Right atrium auricular region (tissue), 2 donors: ENCODE measurements at regions not wholly inside any gene's neighbourhood (a gene's known extent, or its start where the extent isn't known, plus 50 kb on each side); places are given as distances from the start of the nearest gene placed in this dataset.

Experiments used
- DNase-seq: peaks from one replicate; pipeline ENCODE4 v3.0.0-alpha.2; 2019; ENCODE audit warnings: low spot score
- H3K27ac ChIP-seq, 2 donors: fragments of 200-600 bp; sonication (generic); 1 replicate in 1 of 2; 2 replicates in 1 of 2; pipeline ENCODE4 v1.5.1; 2016 to 2019
- H3K27me3 ChIP-seq, 2 donors: fragments of 200-600 bp; sonication (generic); one replicate each; pipeline versions ENCODE4 v1.5.1 to v1.6.0; 2017 to 2019
- H3K36me3 ChIP-seq: fragments of 200-600 bp; sonication (generic); one replicate; pipeline ENCODE4 v1.5.1; 2016
- H3K4me1 ChIP-seq, 2 donors: fragments of 200-600 bp; sonication (generic); one replicate each; pipeline versions ENCODE4 v1.5.1 to v1.6.0; 2017 to 2019
- H3K4me3 ChIP-seq, 2 donors: fragments of 200-600 bp; sonication (generic); 1 replicate in 1 of 2; 2 replicates in 1 of 2; pipeline ENCODE4 v1.5.1; 2017 to 2019; ENCODE audit warnings: mild to moderate bottlenecking in 1 of 2, moderate library complexity in 1 of 2
- H3K9me3 ChIP-seq, 2 donors: fragments of 200-600 bp; sonication (generic); one replicate each; pipeline ENCODE4 v1.5.1; 2019
- TF ChIP-seq, protein P1 (sequence below), 2 donors: fragments of 200-600 bp; sonication (generic); IDR thresholded peaks; one replicate each; pipeline ENCODE4 v1.5.1; 2019; ENCODE audit warnings: antibody characterized with exemption in 2 of 2

DNA sequence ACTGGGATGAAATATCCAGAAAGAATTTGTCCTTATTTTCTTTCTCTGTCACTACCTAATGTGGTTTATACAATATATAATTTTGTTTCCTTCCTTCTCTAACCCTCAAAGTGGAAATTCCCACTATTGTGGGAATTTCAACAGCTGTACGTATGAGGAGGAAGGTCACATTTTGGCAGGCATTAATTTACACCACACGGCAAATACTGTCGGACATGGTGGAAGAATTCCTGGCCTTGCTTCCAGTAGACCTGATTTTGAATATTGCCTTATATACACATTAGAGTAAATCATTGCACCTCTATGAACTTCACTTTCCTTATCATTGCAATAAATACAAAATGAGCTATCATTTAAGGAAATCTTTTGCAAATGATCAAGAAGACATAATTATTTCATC, 358.1 kb upstream of the ETAA1 start:
- DNase-seq, result no peak
- no peaks in the 10 kb centered on the region for H3K27me3 ChIP-seq
- H3K36me3 ChIP-seq, result no peaks in the 10 kb centered on the region
- no peak overlapping the region for H3K27ac ChIP-seq
- H3K4me1 ChIP-seq, result no peaks in the 10 kb centered on the region
- TF ChIP-seq, protein P1, sequence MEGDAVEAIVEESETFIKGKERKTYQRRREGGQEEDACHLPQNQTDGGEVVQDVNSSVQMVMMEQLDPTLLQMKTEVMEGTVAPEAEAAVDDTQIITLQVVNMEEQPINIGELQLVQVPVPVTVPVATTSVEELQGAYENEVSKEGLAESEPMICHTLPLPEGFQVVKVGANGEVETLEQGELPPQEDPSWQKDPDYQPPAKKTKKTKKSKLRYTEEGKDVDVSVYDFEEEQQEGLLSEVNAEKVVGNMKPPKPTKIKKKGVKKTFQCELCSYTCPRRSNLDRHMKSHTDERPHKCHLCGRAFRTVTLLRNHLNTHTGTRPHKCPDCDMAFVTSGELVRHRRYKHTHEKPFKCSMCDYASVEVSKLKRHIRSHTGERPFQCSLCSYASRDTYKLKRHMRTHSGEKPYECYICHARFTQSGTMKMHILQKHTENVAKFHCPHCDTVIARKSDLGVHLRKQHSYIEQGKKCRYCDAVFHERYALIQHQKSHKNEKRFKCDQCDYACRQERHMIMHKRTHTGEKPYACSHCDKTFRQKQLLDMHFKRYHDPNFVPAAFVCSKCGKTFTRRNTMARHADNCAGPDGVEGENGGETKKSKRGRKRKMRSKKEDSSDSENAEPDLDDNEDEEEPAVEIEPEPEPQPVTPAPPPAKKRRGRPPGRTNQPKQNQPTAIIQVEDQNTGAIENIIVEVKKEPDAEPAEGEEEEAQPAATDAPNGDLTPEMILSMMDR (IDR thresholded peaks at IDR 0.05), result no peak
- H3K9me3 ChIP-seq, result no peaks in the 10 kb centered on the region
- no peak overlapping the region for H3K4me3 ChIP-seq

DNA sequence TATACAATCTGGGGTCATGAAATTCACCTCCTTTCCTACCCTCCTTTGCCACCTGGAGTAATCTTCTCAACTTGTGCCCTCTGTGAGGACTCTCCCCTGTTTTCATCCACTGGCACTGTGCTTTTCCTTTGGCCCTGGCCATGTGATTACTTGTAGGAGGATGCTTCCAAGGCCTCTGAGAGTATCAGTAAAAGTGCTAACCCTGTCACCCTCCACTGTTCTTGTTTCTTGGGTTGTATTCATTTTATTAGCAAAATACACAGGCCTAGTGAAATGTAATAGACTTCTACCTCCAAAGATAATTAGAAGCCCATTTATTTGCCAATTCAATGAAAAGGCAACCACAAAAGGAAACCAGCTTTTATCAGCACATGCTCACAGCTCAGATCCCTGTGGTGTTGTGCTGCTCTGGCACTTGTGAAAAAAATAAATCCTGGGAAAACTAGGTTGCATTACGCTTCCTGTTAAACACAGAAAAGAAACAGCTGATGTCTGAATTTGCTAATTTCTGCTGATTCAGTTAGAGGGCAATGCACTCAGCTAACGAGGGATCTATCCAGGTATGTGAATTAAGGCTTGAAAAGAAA, 357.5 kb upstream of the ETAA1 start:
- no peak for DNase-seq
- Histone ChIP-seq H3K36me3 (no peaks in the 10 kb centered on the region), H3K9me3 (no peaks in the 10 kb centered on the region), H3K4me3 (no peak overlapping the region), H3K27ac (no peak overlapping the region), H3K4me1 (no peaks in the 10 kb centered on the region), H3K27me3 (no peaks in the 10 kb centered on the region)
- TF ChIP-seq, protein P1 (IDR thresholded peaks at IDR 0.05), result no peak

DNA sequence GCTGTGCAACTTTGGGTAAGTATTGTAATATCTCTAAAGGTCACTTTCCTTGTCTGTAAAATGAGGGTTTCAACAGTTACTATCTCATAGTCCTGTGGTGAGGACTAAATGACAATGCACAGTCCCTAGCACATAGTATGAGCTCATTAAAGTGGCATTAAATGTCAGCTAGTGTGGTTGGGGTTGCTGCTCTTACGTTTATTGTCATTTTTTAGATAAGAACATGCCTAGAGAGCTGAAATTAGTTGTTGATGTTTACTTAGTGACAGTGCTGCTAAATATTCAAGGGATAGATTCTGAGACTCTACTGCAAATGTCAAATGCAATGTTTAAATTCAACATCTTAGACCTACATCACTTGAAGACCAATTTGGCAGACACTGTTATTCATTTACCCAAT, 356.1 kb upstream of the ETAA1 start:
- no peaks in the 10 kb centered on the region for H3K9me3 ChIP-seq
- H3K27me3 ChIP-seq, result no peaks in the 10 kb centered on the region
- no peak overlapping the region for H3K27ac ChIP-seq
- H3K4me1 ChIP-seq, result no peaks in the 10 kb centered on the region
- DNase-seq, result no peak
- TF ChIP-seq, protein P1 (IDR thresholded peaks at IDR 0.05), result no peak
- no peaks in the 10 kb centered on the region for H3K36me3 ChIP-seq
- H3K4me3 ChIP-seq, result no peak overlapping the region

DNA sequence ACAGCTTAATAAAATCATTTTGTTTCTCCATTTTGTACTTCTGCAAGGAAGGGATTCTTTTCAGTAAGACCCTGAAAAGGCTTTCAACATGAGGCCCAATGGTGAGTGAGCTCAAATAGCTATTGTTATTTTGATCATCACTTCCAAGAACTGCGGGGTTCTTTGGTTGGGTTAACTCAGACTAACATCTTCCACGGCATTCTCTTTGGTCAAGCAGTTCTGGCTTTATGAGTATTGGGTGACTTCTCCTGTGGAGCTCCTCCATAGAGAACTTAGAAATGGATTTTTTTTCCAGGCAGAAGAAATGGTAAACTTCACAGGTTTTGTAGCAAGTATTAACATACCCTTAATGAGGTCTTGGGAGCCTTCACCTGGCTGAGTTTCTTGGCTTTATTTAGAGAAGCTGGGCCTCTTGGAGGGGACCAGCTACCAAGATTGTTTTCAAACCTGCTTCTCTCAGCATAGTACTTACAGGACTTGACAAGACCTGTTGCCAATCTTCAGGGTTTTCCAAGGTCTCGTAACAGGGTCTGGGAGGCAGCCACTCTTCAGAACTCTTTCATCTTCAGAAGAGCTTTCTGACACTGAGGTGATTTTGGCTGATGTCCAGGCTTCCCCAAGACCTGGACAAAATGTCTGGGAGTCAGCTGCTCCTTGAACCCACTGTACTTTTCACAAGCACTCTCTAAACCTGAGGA, 353.2 kb upstream of the ETAA1 start:
- TF ChIP-seq, protein P1 (IDR thresholded peaks at IDR 0.05), result no peak
- no peaks in the 10 kb centered on the region for H3K36me3 ChIP-seq
- no peaks in the 10 kb centered on the region for H3K4me1 ChIP-seq
- H3K27me3 ChIP-seq, result no peaks in the 10 kb centered on the region
- no peak overlapping the region for H3K4me3 ChIP-seq
- no peaks in the 10 kb centered on the region for H3K9me3 ChIP-seq
- H3K27ac ChIP-seq, result no peak overlapping the region
- DNase-seq, result no peak

DNA sequence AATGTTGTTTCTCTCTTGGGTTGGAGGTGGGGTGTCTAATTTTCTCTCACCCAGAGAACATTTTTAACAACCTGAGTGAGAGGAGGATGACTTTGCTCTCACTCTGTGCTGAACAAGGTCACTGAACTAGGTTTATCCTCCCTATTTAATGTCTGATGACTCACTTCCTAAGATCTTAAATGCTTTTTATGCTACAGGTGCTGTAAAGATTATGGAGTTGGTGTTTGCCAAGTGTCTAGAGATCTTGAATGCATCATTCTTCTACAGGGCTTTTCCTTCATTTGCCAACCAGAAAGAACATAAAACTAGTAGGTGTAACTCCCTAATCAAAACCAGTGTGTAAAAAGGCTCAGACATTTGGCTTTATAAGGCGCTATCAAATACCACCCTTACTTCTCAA, 350.5 kb upstream of the ETAA1 start:
- Histone ChIP-seq H3K4me3 (no peak overlapping the region), H3K27ac (no peak overlapping the region), H3K27me3 (no peaks in the 10 kb centered on the region), H3K9me3 (no peaks in the 10 kb centered on the region), H3K4me1 (no peaks in the 10 kb centered on the region), H3K36me3 (no peaks in the 10 kb centered on the region)
- TF ChIP-seq, protein P1 (IDR thresholded peaks at IDR 0.05), result no peak
- no peak for DNase-seq

DNA sequence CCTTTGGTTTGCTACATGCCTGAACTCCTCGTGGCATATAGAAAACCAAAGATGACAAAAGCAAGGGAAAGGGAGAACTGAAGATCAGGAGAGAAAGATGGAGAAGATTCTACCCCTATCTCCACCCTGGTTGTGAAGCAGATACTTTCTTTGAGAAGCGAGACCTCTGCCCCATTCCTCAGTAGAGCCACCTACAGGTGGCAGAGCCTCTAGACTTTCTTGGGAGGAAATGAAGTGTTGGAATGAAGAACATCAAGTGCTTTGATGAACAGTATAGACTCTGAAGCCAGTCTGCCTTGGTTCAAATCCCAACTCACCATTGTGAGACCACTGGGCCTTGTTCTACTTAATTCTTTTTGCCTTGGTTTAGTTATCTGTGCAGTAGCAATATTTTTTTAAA, 348.8 kb upstream of the ETAA1 start:
- Histone ChIP-seq H3K9me3 (no peaks in the 10 kb centered on the region), H3K36me3 (no peaks in the 10 kb centered on the region)
- TF ChIP-seq, protein P1 (IDR thresholded peaks at IDR 0.05), result no peak

More for the DNA sequence above, 348.8 kb upstream of the ETAA1 start:
- no peaks in the 10 kb centered on the region for H3K4me1 ChIP-seq
- H3K27ac ChIP-seq, result no peak overlapping the region
- no peaks in the 10 kb centered on the region for H3K27me3 ChIP-seq
- H3K4me3 ChIP-seq, result no peak overlapping the region
- DNase-seq, result no peak
